ENCODE measurements at regions not wholly inside any gene's neighbourhood (a gene's known extent, or its start where the extent isn't known, plus 50 kb on each side); places are given as distances from the start of the nearest gene placed in this dataset.

DNA sequence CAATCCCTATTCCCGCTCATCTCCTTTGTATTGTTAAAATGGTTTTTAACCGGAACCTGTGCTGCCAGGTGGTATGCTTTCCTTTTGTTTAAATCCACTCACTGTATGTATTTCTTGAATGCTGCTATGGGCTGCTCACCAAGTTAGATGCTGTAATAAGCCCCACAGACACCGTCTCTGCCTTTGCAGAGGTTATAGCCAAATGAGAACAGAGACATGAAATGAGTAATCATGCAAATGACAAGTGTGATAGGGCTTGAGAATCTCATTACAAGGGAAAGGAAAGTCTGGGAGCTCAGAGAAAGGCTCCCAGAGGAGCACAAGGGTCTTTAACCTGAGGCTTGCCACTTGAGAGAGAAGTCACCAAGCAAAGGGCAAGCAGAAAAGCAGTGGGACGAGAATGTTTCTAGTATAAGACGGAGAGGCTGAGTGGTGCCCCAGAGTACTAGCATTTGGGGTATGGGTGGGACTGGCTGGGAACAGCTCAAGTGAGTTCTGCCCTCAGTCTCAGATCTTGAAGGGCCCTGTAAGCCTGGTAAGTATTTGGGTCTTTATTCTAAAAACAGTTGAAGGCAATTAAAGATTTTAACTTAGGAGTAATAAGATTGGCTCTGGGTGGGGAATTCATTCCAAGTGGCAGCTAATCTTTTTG is 110.8 kb upstream of the H2AZ1 start (continued):
- TF ChIP-seq SMAD4 (CRISPR knock-in tag; conservative IDR thresholded peaks at IDR 0.05) (no peak), SRSF1 (IDR thresholded peaks at IDR 0.05; ENCODE audit: low read depth, low read length) (no peak), CREM (IDR thresholded peaks at IDR 0.05; ENCODE audit: low read depth) (no peak), CLOCK (CRISPR knock-in tag; IDR thresholded peaks at IDR 0.05; ENCODE audit: borderline replicate concordance) (no peak), SETDB1 (IDR thresholded peaks at IDR 0.05; ENCODE audit: low read length) (no peak), NR1H2 (CRISPR knock-in tag; IDR thresholded peaks at IDR 0.05) (no peak), BRD4 (IDR thresholded peaks at IDR 0.05) (no peak), MITF (IDR thresholded peaks at IDR 0.05) (no peak), ZFX (CRISPR knock-in tag; IDR thresholded peaks at IDR 0.05) (no peak), ZNF134 (CRISPR knock-in tag; conservative IDR thresholded peaks at IDR 0.05) (no peak), ZNF224 (CRISPR knock-in tag; IDR thresholded peaks at IDR 0.05) (no peak)

Measured in K562 (cell line).